VCaP (cell line): ENCODE measurements at regions not wholly inside any gene's neighbourhood (a gene's known extent, or its start where the extent isn't known, plus 50 kb on each side); places are given as distances from the start of the nearest gene placed in this dataset.

ENCODE experiments used
- H3K27ac ChIP-seq: fragments of 450-650 bp; 2 replicates; pipeline ENCODE4 v1.5.1; 2017
- CTCF ChIP-seq: fragments of 450-650 bp; conservative IDR thresholded peaks from 2 replicates; pipeline ENCODE4 v1.5.1; 2017; ENCODE audit warnings: mild to moderate bottlenecking, moderate library complexity

- H3K27ac ChIP-seq = no peak overlapping the region
Measured at GRCh38 chr3:161744366-161744765, 247.8 kb downstream of the OTOL1 start.

GRCh38 chr3:161745741-161746140 is 249.1 kb downstream of the OTOL1 start:
- peak overlapping the region; percentile 45 for H3K27ac ChIP-seq
- TF ChIP-seq CTCF = no peak

More at GRCh38 chr3:161744366-161744765, 247.8 kb downstream of the OTOL1 start:
- no peak for TF ChIP-seq CTCF

GRCh38 chr3:161748049-161748448 is 251.4 kb downstream of the OTOL1 start:
- H3K27ac ChIP-seq = no peak overlapping the region
- TF ChIP-seq CTCF = no peak

- H3K27ac ChIP-seq = no peak overlapping the region
- TF ChIP-seq CTCF = no peak
Measured at GRCh38 chr3:161754420-161755053, 257.9 kb downstream of the OTOL1 start.

- TF ChIP-seq CTCF = no peak
Measured at GRCh38 chr3:161759444-161759843, 262.8 kb downstream of the OTOL1 start.

GRCh38 chr3:161766331-161766730 is 269.7 kb downstream of the OTOL1 start:
- no peak overlapping the region for H3K27ac ChIP-seq
- no peak for TF ChIP-seq CTCF

More at GRCh38 chr3:161759444-161759843, 262.8 kb downstream of the OTOL1 start:
- H3K27ac ChIP-seq = no peak overlapping the region

- TF ChIP-seq CTCF = no peak
- H3K27ac ChIP-seq = peak overlapping the region; percentile 48
Measured at GRCh38 chr3:161770484-161771386, 274.1 kb downstream of the OTOL1 start.
